ENCODE measurements at regions not wholly inside any gene's neighbourhood (a gene's known extent, or its start where the extent isn't known, plus 50 kb on each side); places are given as distances from the start of the nearest gene placed in this dataset.
"Not testable (repeated sequence)": the region's sequence is repeated elsewhere in the genome, so short reads cannot be mapped to it uniquely, and the experiment has no call there.

GRCh38 chr7:73244782-73245311, 63.8 kb downstream of the NSUN5 start:
- H3K27ac ChIP-seq; DNase-seq; H3K4me1 ChIP-seq; H3K4me3 ChIP-seq; H3K27me3 ChIP-seq; ATAC-seq; intact Hi-C loops (cut with DNase I); H3K9me3 ChIP-seq; H3K36me3 ChIP-seq: not testable (repeated sequence)
- WGBS, 2 donors = 73 to 76% methylated on average over 12 to 15 of the region's 16 CpGs

GRCh38 chr7:73234994-73235717, 73.5 kb downstream of the NSUN5 start:
- ATAC-seq (peak; percentile 96 to 99 (median 98)), DNase-seq (peak; percentile 92 to 94)
- H3K36me3 ChIP-seq; H3K4me1 ChIP-seq; H3K27me3 ChIP-seq; H3K27ac ChIP-seq; intact Hi-C loops (cut with DNase I); H3K9me3 ChIP-seq: not testable (repeated sequence)
- H3K4me3 ChIP-seq = peak overlapping the region in 8 of 10 donors; percentile 22 to 51 (median 43)
- 0% methylated on average over 2 to 15 of the region's 72 CpGs for whole genome bisulfite sequencing, 2 donors

GRCh38 chr7:73225745-73226144, 82.9 kb downstream of the NSUN5 start:
- intact Hi-C loops (cut with DNase I); H3K27ac ChIP-seq; H3K27me3 ChIP-seq; DNase-seq; H3K36me3 ChIP-seq; H3K4me1 ChIP-seq; H3K9me3 ChIP-seq; ATAC-seq; H3K4me3 ChIP-seq: not testable (repeated sequence)
- WGBS, 2 donors = 77 to 85% methylated on average over 7 to 14 of the region's 15 CpGs

- DNase-seq; H3K27ac ChIP-seq; H3K27me3 ChIP-seq; H3K4me1 ChIP-seq; H3K36me3 ChIP-seq; H3K9me3 ChIP-seq; H3K4me3 ChIP-seq; intact Hi-C loops (cut with DNase I): not testable (repeated sequence)
- ATAC-seq = peak in 1 of 8 donors; percentile 16
- no CpG with 5 or more reads among the region's 6 CpGs for WGBS, 2 donors
Observed at GRCh38 chr7:73221724-73222123, 86.9 kb downstream of the NSUN5 start.

GRCh38 chr7:73220766-73221370, 87.8 kb downstream of the NSUN5 start:
- H3K27me3 ChIP-seq; H3K9me3 ChIP-seq; intact Hi-C loops (cut with DNase I); DNase-seq; H3K4me1 ChIP-seq; H3K27ac ChIP-seq; H3K36me3 ChIP-seq; H3K4me3 ChIP-seq: not testable (repeated sequence)
- WGBS, 2 donors = no CpG with 5 or more reads among the region's 6 CpGs
- ATAC-seq = peak in 7 of 8 donors; percentile 19 to 47 (median 30)

- DNase-seq; intact Hi-C loops (cut with DNase I); H3K27me3 ChIP-seq; H3K4me3 ChIP-seq; H3K9me3 ChIP-seq; H3K4me1 ChIP-seq; H3K27ac ChIP-seq; H3K36me3 ChIP-seq: not testable (repeated sequence)
- ATAC-seq = peak; percentile 59 to 78 (median 71)
- no CpG with 5 or more reads among the region's 15 CpGs for WGBS, 2 donors
Observed at GRCh38 chr7:73220357-73220756, 88.3 kb downstream of the NSUN5 start.

- intact Hi-C loops (cut with DNase I); H3K9me3 ChIP-seq; H3K36me3 ChIP-seq; DNase-seq; H3K4me3 ChIP-seq; H3K27ac ChIP-seq; H3K27me3 ChIP-seq; H3K4me1 ChIP-seq; ATAC-seq: not testable (repeated sequence)
- WGBS, 2 donors = no CpG with 5 or more reads among the region's 2 CpGs
Observed at GRCh38 chr7:73218802-73219201, 89.8 kb downstream of the NSUN5 start.

GRCh38 chr7:73216046-73216675, 92.5 kb downstream of the NSUN5 start:
- intact Hi-C loops (cut with DNase I); H3K4me3 ChIP-seq; H3K27ac ChIP-seq; DNase-seq; H3K9me3 ChIP-seq; H3K27me3 ChIP-seq; H3K36me3 ChIP-seq; H3K4me1 ChIP-seq: not testable (repeated sequence)
- WGBS, 2 donors = 83 to 94% methylated on average over 1 to 2 of the region's 10 CpGs
- peak in 2 of 8 donors; percentile 13 to 18 for ATAC-seq

GRCh38 chr7:73215232-73215631, 93.4 kb downstream of the NSUN5 start:
- H3K9me3 ChIP-seq; intact Hi-C loops (cut with DNase I); H3K36me3 ChIP-seq; DNase-seq; H3K27me3 ChIP-seq; ATAC-seq; H3K27ac ChIP-seq; H3K4me1 ChIP-seq; H3K4me3 ChIP-seq: not testable (repeated sequence)
- WGBS, 2 donors = no CpG with 5 or more reads among the region's 7 CpGs

GRCh38 chr7:73214471-73214870, 94.2 kb downstream of the NSUN5 start:
- peak overlapping the region in 1 of 10 donors; percentile 59 for H3K27ac ChIP-seq
- H3K9me3 ChIP-seq; H3K4me1 ChIP-seq; H3K27me3 ChIP-seq; ATAC-seq; intact Hi-C loops (cut with DNase I); H3K36me3 ChIP-seq; H3K4me3 ChIP-seq; DNase-seq: not testable (repeated sequence)
- 72 to 75% methylated on average over 4 of the region's 4 CpGs for WGBS, 2 donors

- peak in 7 of 8 donors; percentile 32 to 48 (median 41) for ATAC-seq
- intact Hi-C loops (cut with DNase I) = not testable (repeated sequence)
Observed at GRCh38 chr7:73213076-73213475, 95.5 kb downstream of the NSUN5 start.

More at GRCh38 chr7:73213076-73213475, 95.5 kb downstream of the NSUN5 start:
- peak in 1 of 2 donors; percentile 18 for DNase-seq
- H3K9me3 ChIP-seq, H3K27me3 ChIP-seq, H3K36me3 ChIP-seq, H3K4me3 ChIP-seq, H3K27ac ChIP-seq, H3K4me1 ChIP-seq: not testable (repeated sequence)
- 47 to 54% methylated on average over 3 to 4 of the region's 7 CpGs for WGBS, 2 donors

Data from heart right ventricle (tissue), 16 donors.